Neuronal stem cell (in vitro differentiated cells): ENCODE measurements at regions not wholly inside any gene's neighbourhood (a gene's known extent, or its start where the extent isn't known, plus 50 kb on each side); places are given as distances from the start of the nearest gene placed in this dataset.
"Not testable (repeated sequence)": the region's sequence is repeated elsewhere in the genome, so short reads cannot be mapped to it uniquely, and the experiment has no call there.

Experiments used
- DNase-seq: peaks from one replicate; pipeline ENCODE4 v3.0.0-alpha.2; 2013; ENCODE audit warnings: low spot score
- H2AFZ ChIP-seq: one replicate; pipeline ENCODE4 v1.6.1; 2013; ENCODE audit warnings: mild to moderate bottlenecking, low read length, inconsistent platforms
- H2AK5ac ChIP-seq: 2 replicates; pipeline ENCODE4 v1.6.1; 2013; ENCODE audit warnings: low read depth, mild to moderate bottlenecking, inconsistent platforms, low read length, moderate library complexity, mixed read lengths
- H2BK120ac ChIP-seq: 2 replicates; pipeline ENCODE4 v1.6.1; 2013; ENCODE audit warnings: low read depth, mild to moderate bottlenecking, inconsistent platforms, low read length, moderate library complexity, mixed read lengths
- H2BK12ac ChIP-seq: one replicate; pipeline ENCODE4 v1.6.1; 2013; ENCODE audit warnings: low read length, inconsistent platforms
- H2BK15ac ChIP-seq: 2 replicates; pipeline ENCODE4 v1.6.1; 2013; ENCODE audit warnings: mild to moderate bottlenecking, low read length, inconsistent platforms, mixed read lengths
- H2BK5ac ChIP-seq: one replicate; pipeline ENCODE4 v1.6.1; 2013; ENCODE audit warnings: inconsistent platforms, mild to moderate bottlenecking, low read length, moderate library complexity
- H3K14ac ChIP-seq: one replicate; pipeline ENCODE4 v1.6.1; 2013; ENCODE audit warnings: low read length, inconsistent platforms
- H3K18ac ChIP-seq: 2 replicates; pipeline ENCODE4 v1.6.1; 2013; ENCODE audit warnings: low read length, inconsistent platforms
- H3K23ac ChIP-seq: 2 replicates; pipeline ENCODE4 v1.6.1; 2013; ENCODE audit warnings: low read depth, mild to moderate bottlenecking, mixed read lengths, low read length, inconsistent platforms; ENCODE audit not compliant: poor library complexity
- H3K27ac ChIP-seq: replicated peaks from 3 replicates; pipeline ENCODE4 v1.5.1; 2013; ENCODE audit warnings: low read length, inconsistent platforms
- H3K27me3 ChIP-seq, 3 experiments: 2 replicates each; pipeline ENCODE4 v1.6.1; 2013; ENCODE audit warnings: low read length in 3 of 3, mild to moderate bottlenecking in 2 of 3, inconsistent platforms in 1 of 3, low read depth in 1 of 3, mixed read lengths in 1 of 3, moderate library complexity in 1 of 3; ENCODE audit not compliant: control insufficient read depth in 3 of 3, insufficient read depth in 3 of 3
- H3K36me3 ChIP-seq, 2 donors: replicated peaks in 1 of 2; 2 replicates each; pipeline ENCODE4 v1.6.1; 2013; ENCODE audit warnings: low read length in 2 of 2; ENCODE audit not compliant: control insufficient read depth in 2 of 2, insufficient read depth in 2 of 2
- H3K4ac ChIP-seq: 2 replicates; pipeline ENCODE4 v1.6.1; 2013; ENCODE audit warnings: inconsistent platforms, mild to moderate bottlenecking, low read length, moderate library complexity
- H3K4me1 ChIP-seq, 2 donors: 1 replicate in 1 of 2; 2 replicates in 1 of 2; pipeline ENCODE4 v1.6.1; 2013; ENCODE audit warnings: low read length in 2 of 2, low read depth in 1 of 2; ENCODE audit not compliant: control insufficient read depth in 2 of 2, insufficient read depth in 1 of 2
- H3K4me2 ChIP-seq: one replicate; pipeline ENCODE4 v1.6.1; 2013; ENCODE audit warnings: mild to moderate bottlenecking, low read length, inconsistent platforms; ENCODE audit not compliant: insufficient read depth, poor library complexity, severe bottlenecking
- H3K4me3 ChIP-seq, 2 donors: 2 replicates each; pipeline ENCODE4 v1.5.1; 2013; ENCODE audit warnings: low read length in 2 of 2, mild to moderate bottlenecking in 2 of 2, inconsistent platforms in 1 of 2, moderate library complexity in 1 of 2
- H3K79me1 ChIP-seq: one replicate; pipeline ENCODE4 v1.6.1; 2013; ENCODE audit warnings: low read depth, mild to moderate bottlenecking, inconsistent platforms, low read length, moderate library complexity
- H3K9ac ChIP-seq: one replicate; pipeline ENCODE4 v1.6.1; 2013; ENCODE audit warnings: mild to moderate bottlenecking, low read depth, low read length, inconsistent platforms; ENCODE audit not compliant: poor library complexity
- H3K9me3 ChIP-seq, 2 donors: replicated peaks in 1 of 2; 2 replicates each; pipeline versions ENCODE3 to v1.6.1; 2013; ENCODE audit warnings: low read length in 2 of 2, mild to moderate bottlenecking in 2 of 2, inconsistent platforms in 1 of 2, low read depth in 1 of 2, mixed read lengths in 1 of 2, moderate library complexity in 1 of 2; ENCODE audit not compliant: control insufficient read depth in 2 of 2, insufficient read depth in 1 of 2
- H4K8ac ChIP-seq: one replicate; pipeline ENCODE4 v1.6.1; 2013; ENCODE audit warnings: low read depth, mild to moderate bottlenecking, inconsistent platforms, low read length, moderate library complexity
- H4K91ac ChIP-seq: one replicate; pipeline ENCODE4 v1.6.1; 2013; ENCODE audit warnings: low read length, low read depth, mild to moderate bottlenecking, inconsistent platforms; ENCODE audit not compliant: poor library complexity
- WGBS, 2 donors: extraction: QIAGEN DNeasy Blood & Tissue Kit; methylation state at CpG; one replicate each; pipeline ENCODE4 v1.1.7; 2013; ENCODE audit warnings: missing lambda C conversion rate in 2 of 2, mixed read lengths in 1 of 2; ENCODE audit not compliant: insufficient read length in 2 of 2, insufficient replicate concordance in 1 of 2; ENCODE audit errors: extremely low coverage in 2 of 2; 5-methylcytosine and 5-hydroxymethylcytosine counted together

DNA sequence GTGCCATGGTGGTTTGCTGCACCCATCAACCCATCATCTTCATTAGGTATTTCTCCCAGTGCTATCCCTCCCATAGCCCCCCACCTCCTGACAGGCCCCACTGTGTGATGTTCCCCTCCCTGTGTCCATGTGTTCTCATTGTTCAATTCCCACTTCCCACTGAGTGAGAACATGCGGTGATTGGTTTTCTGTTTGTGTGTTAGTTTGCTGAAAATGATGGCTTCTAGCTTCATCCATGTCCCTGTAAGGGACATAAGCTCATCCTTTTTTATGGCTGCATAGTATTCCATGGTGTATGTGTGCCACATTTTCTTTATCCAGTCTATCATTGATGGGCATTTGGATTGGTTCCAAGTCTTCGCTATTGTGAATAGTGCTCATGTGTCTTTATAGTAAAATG lies 865.9 kb upstream of the CDH10 start:
- not testable (repeated sequence) for H3K27me3 ChIP-seq, H3K4me2 ChIP-seq, H3K27ac ChIP-seq, H2BK5ac ChIP-seq, H3K4me3 ChIP-seq, H2BK15ac ChIP-seq, H4K8ac ChIP-seq, H2BK12ac ChIP-seq, H3K9ac ChIP-seq, DNase-seq, H3K36me3 ChIP-seq, H4K91ac ChIP-seq, H3K23ac ChIP-seq, H2AK5ac ChIP-seq, H2AFZ ChIP-seq, H3K4me1 ChIP-seq, H3K4ac ChIP-seq, H3K14ac ChIP-seq, H3K9me3 ChIP-seq, H3K18ac ChIP-seq, H3K79me1 ChIP-seq, H2BK120ac ChIP-seq
- WGBS, 2 donors = no CpG with 5 or more reads among the region's 2 CpGs

GRCh38 chr5:25508011-25508410 lies 863.2 kb upstream of the CDH10 start:
- H2AK5ac ChIP-seq, H3K4me2 ChIP-seq, H3K14ac ChIP-seq, H3K27ac ChIP-seq, H3K18ac ChIP-seq, H2BK5ac ChIP-seq, H4K8ac ChIP-seq, H2AFZ ChIP-seq, H4K91ac ChIP-seq, H2BK15ac ChIP-seq, H3K4me1 ChIP-seq, H3K27me3 ChIP-seq, H3K4me3 ChIP-seq, H3K9ac ChIP-seq, H2BK12ac ChIP-seq, H3K9me3 ChIP-seq, H3K4ac ChIP-seq, H3K23ac ChIP-seq, H3K36me3 ChIP-seq, H2BK120ac ChIP-seq, DNase-seq, H3K79me1 ChIP-seq: not testable (repeated sequence)
- WGBS, 2 donors = no CpG with 5 or more reads among the region's 4 CpGs

- no peak overlapping the region for H2BK15ac ChIP-seq
- no peak overlapping the region for H3K9ac ChIP-seq
- WGBS, 2 donors = no CpG with 5 or more reads among the region's 1 CpG
- no peaks in the 10 kb centered on the region for H3K9me3 ChIP-seq
- H3K79me1 ChIP-seq = no peaks in the 10 kb centered on the region
- DNase-seq = no peak
- peaks cover 0 to 6% of the 10 kb centered on the region in 2 donors for H3K4me1 ChIP-seq
- H3K4me3 ChIP-seq = no peak overlapping the region
- H3K27me3 ChIP-seq = no peaks in the 10 kb centered on the region
- H3K14ac ChIP-seq = no peak overlapping the region
- H3K4me2 ChIP-seq = no peak overlapping the region
- no peak overlapping the region for H2BK120ac ChIP-seq
- no peak overlapping the region for H3K4ac ChIP-seq
- no peak overlapping the region for H4K91ac ChIP-seq
- no peak overlapping the region for H4K8ac ChIP-seq
- no peak overlapping the region for H3K18ac ChIP-seq
- no peak overlapping the region for H2BK12ac ChIP-seq
- no peak overlapping the region for H3K23ac ChIP-seq
- H2AFZ ChIP-seq = no peak overlapping the region
- H2AK5ac ChIP-seq = no peak overlapping the region
- H3K36me3 ChIP-seq = no peaks in the 10 kb centered on the region
- H2BK5ac ChIP-seq = no peak overlapping the region
- no peak overlapping the region for H3K27ac ChIP-seq
These were observed 855.9 kb upstream of the CDH10 start for GRCh38 chr5:25500635-25501034.

- no CpG with 5 or more reads among the region's 6 CpGs for WGBS, 2 donors
- Histone ChIP-seq H2BK5ac (no peak overlapping the region), H3K4me2 (no peak overlapping the region), H3K14ac (no peak overlapping the region), H3K9me3 (no peaks in the 10 kb centered on the region), H3K18ac (no peak overlapping the region), H3K27ac (no peak overlapping the region), H2AFZ (no peak overlapping the region), H4K8ac (no peak overlapping the region), H3K4me3 (no peak overlapping the region), H4K91ac (no peak overlapping the region), H3K27me3 (no peaks in the 10 kb centered on the region), H2BK120ac (no peak overlapping the region), H3K9ac (no peak overlapping the region), H2BK15ac (no peak overlapping the region), H2AK5ac (no peak overlapping the region), H3K79me1 (no peaks in the 10 kb centered on the region), H3K23ac (no peak overlapping the region), H3K4ac (no peak overlapping the region), H3K4me1 (no peaks in the 10 kb centered on the region), H2BK12ac (no peak overlapping the region), H3K36me3 (no peaks in the 10 kb centered on the region)
- DNase-seq = no peak
These were observed 845.2 kb upstream of the CDH10 start for GRCh38 chr5:25489834-25490538.
